ENCODE measurements at regions not wholly inside any gene's neighbourhood (a gene's known extent, or its start where the extent isn't known, plus 50 kb on each side); places are given as distances from the start of the nearest gene placed in this dataset.
"Not testable (repeated sequence)": the region's sequence is repeated elsewhere in the genome, so short reads cannot be mapped to it uniquely, and the experiment has no call there.

- WGBS (ENCODE audit: insufficient coverage) = 80% methylated on average over 1 of the region's 1 CpG
- H3K9me3 Mint-ChIP-seq = peaks cover 6 to 11% of the 10 kb centered on the region in 2 donors
These were observed 712.5 kb upstream of the ANKRD30A start for GRCh38 chr10:36412942-36413341.

GRCh38 chr10:36400238-36400637 is 725.2 kb upstream of the ANKRD30A start:
- H3K27me3 ChIP-seq (ENCODE audit: control insufficient read depth, insufficient read depth, low read length); H3K27ac Mint-ChIP-seq; H3K27ac ChIP-seq (ENCODE audit: low read length); DNase-seq; H3K4me1 Mint-ChIP-seq; intact Hi-C loops (cut with micrococcal nuclease); H3K4me3 Mint-ChIP-seq; H3K36me3 ChIP-seq (ENCODE audit: control insufficient read depth, insufficient read depth, low read length); H3K4me3 ChIP-seq (ENCODE audit: low read length); H3K9me3 ChIP-seq (ENCODE audit: control insufficient read depth, insufficient read depth, low read length); ATAC-seq; H3K4me1 ChIP-seq (ENCODE audit: control insufficient read depth, insufficient read depth, low read length); H3K36me3 Mint-ChIP-seq; H3K27me3 Mint-ChIP-seq (ENCODE audit: low read depth in 2 of 2): not testable (repeated sequence)
- H3K9me3 Mint-ChIP-seq = peaks cover 3 to 10% of the 10 kb centered on the region in 2 donors
- 92% methylated on average over 5 of the region's 8 CpGs for WGBS (ENCODE audit: insufficient coverage)

More at GRCh38 chr10:36412942-36413341, 712.5 kb upstream of the ANKRD30A start:
- intact Hi-C loops (cut with micrococcal nuclease) = no loop called here
- no peaks in the 10 kb centered on the region for H3K4me1 Mint-ChIP-seq
- H3K36me3 Mint-ChIP-seq = peaks cover 7% of the 10 kb centered on the region
- Histone ChIP-seq H3K4me1 (ENCODE audit: control insufficient read depth, insufficient read depth, low read length) (no peaks in the 10 kb centered on the region), H3K4me3 (ENCODE audit: low read length) (no peak overlapping the region), H3K9me3 (ENCODE audit: control insufficient read depth, insufficient read depth, low read length) (no peaks in the 10 kb centered on the region), H3K27ac (ENCODE audit: low read length) (no peak overlapping the region), H3K36me3 (ENCODE audit: control insufficient read depth, insufficient read depth, low read length) (no peaks in the 10 kb centered on the region), H3K27me3 (ENCODE audit: control insufficient read depth, insufficient read depth, low read length) (no peaks in the 10 kb centered on the region)
- H3K27me3 Mint-ChIP-seq (ENCODE audit: low read depth in 2 of 2) = no peaks in the 10 kb centered on the region
- no peak overlapping the region for H3K27ac Mint-ChIP-seq
- DNase-seq (no peak), ATAC-seq (no peak)
- TF ChIP-seq CTCF (IDR thresholded peaks at IDR 0.05) = no peak
- H3K4me3 Mint-ChIP-seq = no peak overlapping the region

- Histone ChIP-seq H3K4me3 (ENCODE audit: low read length) (no peak overlapping the region), H3K27ac (ENCODE audit: low read length) (no peak overlapping the region), H3K27me3 (ENCODE audit: control insufficient read depth, insufficient read depth, low read length) (no peaks in the 10 kb centered on the region), H3K9me3 (ENCODE audit: control insufficient read depth, insufficient read depth, low read length) (no peaks in the 10 kb centered on the region), H3K4me1 (ENCODE audit: control insufficient read depth, insufficient read depth, low read length) (no peaks in the 10 kb centered on the region), H3K36me3 (ENCODE audit: control insufficient read depth, insufficient read depth, low read length) (no peaks in the 10 kb centered on the region)
- H3K36me3 Mint-ChIP-seq = no peaks in the 10 kb centered on the region
- H3K27ac Mint-ChIP-seq = no peak overlapping the region
- no peaks in the 10 kb centered on the region for H3K4me1 Mint-ChIP-seq
- DNase-seq (no peak), ATAC-seq (no peak)
- no peak for TF ChIP-seq CTCF (IDR thresholded peaks at IDR 0.05)
- no peaks in the 10 kb centered on the region for H3K27me3 Mint-ChIP-seq (ENCODE audit: low read depth in 2 of 2)
- no peak overlapping the region for H3K4me3 Mint-ChIP-seq
- H3K9me3 Mint-ChIP-seq = peaks cover 5 to 6% of the 10 kb centered on the region in 2 donors
- intact Hi-C loops (cut with micrococcal nuclease) = no loop called here
- 88% methylated on average over 3 of the region's 3 CpGs for WGBS (ENCODE audit: insufficient coverage)
These were observed 731.6 kb upstream of the ANKRD30A start for GRCh38 chr10:36393801-36394200.

- ATAC-seq = no peak
- H3K4me3 Mint-ChIP-seq = no peak overlapping the region
These were observed 734.0 kb upstream of the ANKRD30A start for GRCh38 chr10:36391405-36391804.

More at GRCh38 chr10:36391405-36391804, 734.0 kb upstream of the ANKRD30A start:
- Mint-ChIP-seq H3K27ac (no peak overlapping the region), H3K27me3 (ENCODE audit: low read depth in 2 of 2) (no peaks in the 10 kb centered on the region), H3K36me3 (no peaks in the 10 kb centered on the region), H3K9me3 (peaks cover 0 to 5% of the 10 kb centered on the region in 2 donors), H3K4me1 (no peaks in the 10 kb centered on the region)
- Histone ChIP-seq H3K4me1 (ENCODE audit: control insufficient read depth, insufficient read depth, low read length) (no peaks in the 10 kb centered on the region), H3K4me3 (ENCODE audit: low read length) (no peak overlapping the region), H3K36me3 (ENCODE audit: control insufficient read depth, insufficient read depth, low read length) (no peaks in the 10 kb centered on the region), H3K27ac (ENCODE audit: low read length) (no peak overlapping the region), H3K27me3 (ENCODE audit: control insufficient read depth, insufficient read depth, low read length) (no peaks in the 10 kb centered on the region), H3K9me3 (ENCODE audit: control insufficient read depth, insufficient read depth, low read length) (no peaks in the 10 kb centered on the region)
- no peak for TF ChIP-seq CTCF (IDR thresholded peaks at IDR 0.05)
- no peak for DNase-seq
- WGBS (ENCODE audit: insufficient coverage) = 96% methylated on average over 3 of the region's 4 CpGs
- intact Hi-C loops (cut with micrococcal nuclease) = no loop called here

Measured in natural killer cell (primary cell).